ENCODE measurements at regions not wholly inside any gene's neighbourhood (a gene's known extent, or its start where the extent isn't known, plus 50 kb on each side); places are given as distances from the start of the nearest gene placed in this dataset.

GRCh38 chr15:96199111-96199510, 131.4 kb upstream of the NR2F2 start:
- TF ChIP-seq, protein P1, sequence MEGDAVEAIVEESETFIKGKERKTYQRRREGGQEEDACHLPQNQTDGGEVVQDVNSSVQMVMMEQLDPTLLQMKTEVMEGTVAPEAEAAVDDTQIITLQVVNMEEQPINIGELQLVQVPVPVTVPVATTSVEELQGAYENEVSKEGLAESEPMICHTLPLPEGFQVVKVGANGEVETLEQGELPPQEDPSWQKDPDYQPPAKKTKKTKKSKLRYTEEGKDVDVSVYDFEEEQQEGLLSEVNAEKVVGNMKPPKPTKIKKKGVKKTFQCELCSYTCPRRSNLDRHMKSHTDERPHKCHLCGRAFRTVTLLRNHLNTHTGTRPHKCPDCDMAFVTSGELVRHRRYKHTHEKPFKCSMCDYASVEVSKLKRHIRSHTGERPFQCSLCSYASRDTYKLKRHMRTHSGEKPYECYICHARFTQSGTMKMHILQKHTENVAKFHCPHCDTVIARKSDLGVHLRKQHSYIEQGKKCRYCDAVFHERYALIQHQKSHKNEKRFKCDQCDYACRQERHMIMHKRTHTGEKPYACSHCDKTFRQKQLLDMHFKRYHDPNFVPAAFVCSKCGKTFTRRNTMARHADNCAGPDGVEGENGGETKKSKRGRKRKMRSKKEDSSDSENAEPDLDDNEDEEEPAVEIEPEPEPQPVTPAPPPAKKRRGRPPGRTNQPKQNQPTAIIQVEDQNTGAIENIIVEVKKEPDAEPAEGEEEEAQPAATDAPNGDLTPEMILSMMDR (IDR thresholded peaks at IDR 0.05; ENCODE audit: low read depth, low read length), result no peak
- TF ChIP-seq EZH2phosphoT487 (IDR thresholded peaks at IDR 0.05; ENCODE audit: low read depth), result no peak

Measured in OCI-LY3 (cell line).